HFF-Myc (cell line): ENCODE measurements at regions not wholly inside any gene's neighbourhood (a gene's known extent, or its start where the extent isn't known, plus 50 kb on each side); places are given as distances from the start of the nearest gene placed in this dataset.

Experiments used
- DNase-seq: peaks from one replicate; pipeline ENCODE4 v3.0.0-alpha.2; 2011; ENCODE audit warnings: low read depth; ENCODE audit errors: extremely low read depth
- H3K4me3 ChIP-seq: replicated peaks from 2 replicates; pipeline ENCODE4 v1.5.1; 2011; ENCODE audit warnings: low read depth, mild to moderate bottlenecking, control low read depth, low read length
- TF ChIP-seq, protein P1 (sequence below): IDR thresholded peaks from 2 replicates; pipeline ENCODE4 v1.5.1; 2012; ENCODE audit warnings: mild to moderate bottlenecking, low read depth, low read length, control low read depth; ENCODE audit errors: missing control alignments

DNA sequence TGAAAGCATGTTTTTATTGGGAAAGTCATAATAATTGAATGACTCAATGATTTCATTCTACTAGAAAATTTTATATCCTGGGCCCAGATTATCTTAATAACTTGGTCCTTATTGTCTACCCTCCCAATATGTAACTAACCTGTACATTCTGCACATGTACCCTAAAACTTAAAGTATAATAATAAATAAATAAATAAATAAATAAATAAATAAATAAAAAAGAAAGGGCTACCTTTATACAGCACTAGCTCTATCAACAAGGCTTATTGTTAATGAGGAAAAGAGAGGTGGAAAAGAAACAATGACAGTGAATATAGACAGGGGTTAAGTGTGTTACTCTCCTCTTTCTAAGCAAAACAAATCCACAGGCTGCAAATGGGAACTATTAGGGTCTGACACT lies 83.6 kb downstream of the GRIN2B start:
- DNase-seq: no peak
- H3K4me3 ChIP-seq: no peak overlapping the region
- TF ChIP-seq, protein P1, sequence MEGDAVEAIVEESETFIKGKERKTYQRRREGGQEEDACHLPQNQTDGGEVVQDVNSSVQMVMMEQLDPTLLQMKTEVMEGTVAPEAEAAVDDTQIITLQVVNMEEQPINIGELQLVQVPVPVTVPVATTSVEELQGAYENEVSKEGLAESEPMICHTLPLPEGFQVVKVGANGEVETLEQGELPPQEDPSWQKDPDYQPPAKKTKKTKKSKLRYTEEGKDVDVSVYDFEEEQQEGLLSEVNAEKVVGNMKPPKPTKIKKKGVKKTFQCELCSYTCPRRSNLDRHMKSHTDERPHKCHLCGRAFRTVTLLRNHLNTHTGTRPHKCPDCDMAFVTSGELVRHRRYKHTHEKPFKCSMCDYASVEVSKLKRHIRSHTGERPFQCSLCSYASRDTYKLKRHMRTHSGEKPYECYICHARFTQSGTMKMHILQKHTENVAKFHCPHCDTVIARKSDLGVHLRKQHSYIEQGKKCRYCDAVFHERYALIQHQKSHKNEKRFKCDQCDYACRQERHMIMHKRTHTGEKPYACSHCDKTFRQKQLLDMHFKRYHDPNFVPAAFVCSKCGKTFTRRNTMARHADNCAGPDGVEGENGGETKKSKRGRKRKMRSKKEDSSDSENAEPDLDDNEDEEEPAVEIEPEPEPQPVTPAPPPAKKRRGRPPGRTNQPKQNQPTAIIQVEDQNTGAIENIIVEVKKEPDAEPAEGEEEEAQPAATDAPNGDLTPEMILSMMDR: no peak

DNA sequence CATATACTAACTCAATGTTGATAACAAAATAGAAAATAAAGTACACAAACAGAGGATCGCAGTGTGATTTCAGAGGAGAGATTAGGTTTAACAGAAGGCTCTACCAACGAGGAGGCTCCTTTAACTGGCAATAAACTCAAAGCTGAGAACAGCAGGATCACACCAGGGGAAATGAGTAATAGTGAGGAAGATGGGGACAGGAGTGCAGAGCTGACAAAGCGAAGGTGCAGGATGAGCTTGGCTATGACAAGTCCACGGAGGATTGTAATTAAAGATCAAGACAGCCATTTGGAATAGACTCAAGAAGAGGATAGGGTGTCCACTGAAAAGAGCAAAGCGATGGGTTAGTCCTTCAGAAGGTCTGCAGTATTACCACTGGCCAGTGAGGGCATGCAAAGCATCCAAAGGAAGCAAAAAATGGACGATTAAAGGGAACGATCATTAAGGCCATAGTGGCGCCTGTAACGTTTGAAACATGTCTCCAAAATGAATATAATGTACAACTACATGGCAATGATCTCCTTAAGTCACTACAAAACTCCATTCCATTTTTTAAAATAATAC lies 85.3 kb downstream of the GRIN2B start:
- TF ChIP-seq, protein P1: no peak
- no peak for DNase-seq
- no peak overlapping the region for H3K4me3 ChIP-seq

DNA sequence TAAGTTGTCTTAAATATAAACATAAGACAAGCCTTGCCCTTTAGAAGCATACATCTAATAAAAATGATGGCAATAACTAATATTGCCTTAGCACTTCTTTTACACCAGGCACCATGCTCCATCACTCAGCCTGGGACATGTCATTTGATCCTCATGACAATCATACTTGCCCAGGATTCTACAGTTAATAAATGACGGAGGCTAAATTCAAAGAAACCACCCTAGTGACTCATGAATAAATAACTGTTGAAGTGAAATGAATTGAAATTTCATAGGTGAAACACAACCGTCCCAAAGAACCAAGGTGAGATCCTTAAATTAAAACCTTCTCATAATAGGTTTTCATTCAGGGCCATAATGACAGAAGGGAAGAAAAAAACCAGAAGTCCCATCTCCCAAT lies 89.5 kb downstream of the GRIN2B start:
- TF ChIP-seq, protein P1: no peak
- DNase-seq: no peak
- no peak overlapping the region for H3K4me3 ChIP-seq

DNA sequence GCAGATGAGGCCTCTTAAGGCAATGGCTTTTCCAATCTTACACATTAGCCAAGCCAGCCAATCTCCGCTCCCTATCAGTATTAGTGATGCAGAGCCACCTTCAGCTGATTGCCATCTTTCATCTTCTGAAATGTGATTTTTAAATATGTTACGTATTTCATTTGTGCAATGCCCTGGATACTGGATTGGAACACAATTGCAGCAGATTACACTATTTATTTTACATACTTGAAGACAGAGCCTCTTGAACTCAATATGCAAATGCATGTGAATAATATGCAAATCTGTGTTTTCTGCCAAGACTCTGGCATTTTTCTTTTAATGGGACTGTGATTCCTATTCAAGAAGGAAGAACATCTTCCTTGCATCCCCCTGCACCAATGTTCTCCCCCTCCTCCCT lies 90.5 kb downstream of the GRIN2B start:
- TF ChIP-seq, protein P1: no peak
- no peak overlapping the region for H3K4me3 ChIP-seq
- no peak for DNase-seq

DNA sequence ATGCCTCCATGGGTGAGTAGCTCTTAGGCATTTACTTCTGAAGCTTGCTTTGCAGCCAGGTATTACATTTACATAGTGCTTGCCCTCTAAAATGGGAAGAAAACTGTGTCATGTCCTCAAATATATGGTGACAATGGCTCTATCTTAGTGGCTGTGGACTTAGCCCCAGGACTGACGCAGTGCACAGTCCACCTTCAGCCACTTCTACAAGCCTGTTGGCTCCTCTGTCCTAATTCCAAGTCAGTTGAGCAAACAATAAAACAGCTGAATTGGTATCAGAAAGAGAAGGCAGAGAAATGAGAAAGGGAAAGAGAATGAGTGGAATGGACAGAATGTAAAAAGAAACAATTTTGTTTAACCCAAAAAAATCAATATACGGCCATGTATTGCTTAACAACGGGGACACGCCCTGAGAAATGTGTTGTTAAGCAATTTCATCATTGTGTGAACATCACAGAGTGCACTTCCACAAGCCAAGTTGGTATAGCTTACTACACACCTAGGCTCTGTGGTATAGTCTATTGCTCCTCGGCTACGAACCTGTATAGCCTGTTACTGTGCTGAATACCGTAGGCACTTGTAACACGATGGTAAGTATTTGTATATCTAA lies 93.5 kb downstream of the GRIN2B start:
- no peak for DNase-seq
- TF ChIP-seq, protein P1: no peak
- no peak overlapping the region for H3K4me3 ChIP-seq

DNA sequence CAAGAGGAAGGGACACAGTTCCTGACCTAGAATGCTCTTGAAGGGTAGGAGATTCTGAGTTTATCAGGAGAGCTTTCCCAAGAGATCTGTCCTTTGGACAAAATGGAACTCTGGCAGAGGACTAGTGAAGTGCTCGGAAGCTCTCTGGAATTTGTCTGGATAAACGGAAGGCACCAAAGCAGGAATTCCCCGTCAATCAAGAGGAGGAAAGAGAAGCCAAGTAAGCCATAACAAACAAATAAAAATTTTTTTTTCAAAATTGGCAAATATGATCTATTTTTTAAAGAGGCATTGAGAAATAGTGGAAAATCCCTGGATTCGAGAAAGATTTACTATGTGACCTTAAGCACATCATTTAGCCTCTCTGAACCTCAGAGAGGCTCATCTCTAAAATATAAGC lies 99.2 kb downstream of the GRIN2B start:
- TF ChIP-seq, protein P1: no peak
- H3K4me3 ChIP-seq: no peak overlapping the region
- DNase-seq: no peak

DNA sequence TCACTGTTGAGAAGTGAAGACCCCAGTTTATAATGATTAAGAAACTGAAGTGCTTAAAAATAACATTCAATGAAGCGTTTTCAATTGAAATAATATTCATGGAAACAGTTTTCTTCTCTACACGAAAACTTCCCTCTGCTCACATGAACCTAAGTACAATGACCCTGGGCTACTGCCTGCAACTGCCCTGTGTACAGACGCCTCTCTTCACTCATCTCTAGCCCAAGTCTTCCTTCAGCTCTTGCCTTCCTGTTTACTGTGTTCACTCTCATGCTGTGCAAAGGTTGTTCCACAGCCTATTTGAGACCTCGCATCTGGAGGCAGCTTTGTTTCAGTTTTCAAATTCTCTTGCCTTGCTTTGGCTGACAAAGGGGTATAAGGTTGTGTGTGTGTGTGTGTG lies 100.8 kb downstream of the GRIN2B start:
- no peak overlapping the region for H3K4me3 ChIP-seq
- TF ChIP-seq, protein P1: no peak
- no peak for DNase-seq
